HEK293 (cell line): ENCODE measurements at regions not wholly inside any gene's neighbourhood (a gene's known extent, or its start where the extent isn't known, plus 50 kb on each side); places are given as distances from the start of the nearest gene placed in this dataset.
"Not testable (repeated sequence)": the region's sequence is repeated elsewhere in the genome, so short reads cannot be mapped to it uniquely, and the experiment has no call there.

Source experiments
- CTCF ChIA-PET: fragments of 350-600 bp; formaldehyde crosslinking; extraction: SDS; loops from one replicate; lab custom pipeline; 2021; ENCODE audit warnings: antibody characterized with exemption; lab: Yijun Ruan, JAX
- POLR2A ChIA-PET: fragments of 300-600 bp; formaldehyde crosslinking; extraction: SDS; loops from one replicate; lab custom pipeline; 2020; ENCODE audit warnings: antibody characterized with exemption, inconsistent platforms; lab: Yijun Ruan, JAX
- H3K27ac ChIP-seq: fragments of 200-500 bp; sonication (Bioruptor generic); 2 replicates; pipeline ENCODE4 v1.5.1; 2014; ENCODE audit warnings: low read depth, low read length, control low read depth, inconsistent platforms; ENCODE audit errors: extremely low read depth
- H3K36me3 ChIP-seq, 2 experiments: fragments of 200-500 bp in 1 of 2; sonication (Bioruptor generic) in 1 of 2; 1 replicate in 1 of 2; 2 replicates in 1 of 2; pipeline ENCODE4 v1.5.1; 2014 to 2017; ENCODE audit warnings: inconsistent platforms in 2 of 2, low read length in 2 of 2; ENCODE audit not compliant: control insufficient read depth in 2 of 2, insufficient read depth in 1 of 2
- H3K4me1 ChIP-seq: fragments of 200-500 bp; sonication (Bioruptor generic); 2 replicates; pipeline ENCODE4 v1.5.1; 2014; ENCODE audit warnings: mild to moderate bottlenecking, low read length, inconsistent platforms; ENCODE audit not compliant: control insufficient read depth, insufficient read depth
- H3K4me3 ChIP-seq: 2 replicates; pipeline ENCODE4 v1.5.1; 2011; ENCODE audit warnings: low read depth, mild to moderate bottlenecking, control low read depth, low read length, moderate library complexity
- H3K9me3 ChIP-seq: fragments of 200-500 bp; sonication (Bioruptor generic); 2 replicates; pipeline ENCODE4 v1.5.1; 2014; ENCODE audit warnings: low read depth, low read length, inconsistent platforms; ENCODE audit not compliant: control insufficient read depth, insufficient read depth
- BCL11B ChIP-seq: fragments of 450-650 bp; formaldehyde crosslinking; IDR thresholded peaks from 2 replicates; pipeline ENCODE4 v1.5.1; 2016; ENCODE audit warnings: low read depth, missing biosample characterization, missing genetic modification characterization
- GLI4 ChIP-seq: fragments of 450-650 bp; formaldehyde crosslinking; IDR thresholded peaks from 2 replicates; pipeline ENCODE4 v1.5.1; 2016; ENCODE audit warnings: missing biosample characterization, missing genetic modification characterization
- HOXC10 ChIP-seq: sonication (generic); formaldehyde crosslinking; IDR thresholded peaks from 2 replicates; pipeline ENCODE4 v1.8.1; 2023; ENCODE audit warnings: mild to moderate bottlenecking, missing genetic modification reagents
- KLF7 ChIP-seq: fragments of 450-650 bp; formaldehyde crosslinking; IDR thresholded peaks from 2 replicates; pipeline ENCODE4 v1.5.1; 2016; ENCODE audit warnings: missing biosample characterization, missing genetic modification characterization, borderline replicate concordance
- PATZ1 ChIP-seq: fragments of 450-650 bp; formaldehyde crosslinking; IDR thresholded peaks from 2 replicates; pipeline ENCODE4 v1.5.1; 2016; ENCODE audit warnings: missing biosample characterization, missing genetic modification characterization
- TRIM28 ChIP-seq: IDR thresholded peaks from 2 replicates; pipeline ENCODE4 v1.6.1; 2011; ENCODE audit warnings: low read length, control low read depth, borderline replicate concordance
- ZBTB21 ChIP-seq: fragments of 450-650 bp; formaldehyde crosslinking; IDR thresholded peaks from 2 replicates; pipeline ENCODE4 v1.5.1; 2017; ENCODE audit warnings: missing biosample characterization, missing genetic modification characterization
- ZNF114 ChIP-seq: fragments of 450-650 bp; formaldehyde crosslinking; IDR thresholded peaks from 2 replicates; pipeline ENCODE4 v1.5.0; 2017; ENCODE audit warnings: missing biosample characterization, missing genetic modification characterization
- ZNF266 ChIP-seq: fragments of 450-650 bp; formaldehyde crosslinking; IDR thresholded peaks from 2 replicates; pipeline ENCODE4 v1.5.1; 2016; ENCODE audit warnings: missing biosample characterization, missing genetic modification characterization, low read depth
- ZNF302 ChIP-seq: fragments of 450-650 bp; formaldehyde crosslinking; IDR thresholded peaks from 2 replicates; pipeline ENCODE4 v1.5.1; 2016; ENCODE audit warnings: missing biosample characterization, missing genetic modification characterization, low read depth
- ZNF394 ChIP-seq: fragments of 450-650 bp; formaldehyde crosslinking; IDR thresholded peaks from 2 replicates; pipeline ENCODE4 v1.5.1; 2016; ENCODE audit warnings: missing biosample characterization, missing genetic modification characterization, mild to moderate bottlenecking, moderate library complexity, borderline replicate concordance
- ZNF433 ChIP-seq: fragments of 450-650 bp; formaldehyde crosslinking; IDR thresholded peaks from 2 replicates; pipeline ENCODE4 v1.5.1; 2016; ENCODE audit warnings: missing biosample characterization, missing genetic modification characterization, low read depth
- ZNF510 ChIP-seq: fragments of 450-650 bp; formaldehyde crosslinking; IDR thresholded peaks from 2 replicates; pipeline ENCODE4 v1.5.1; 2018; ENCODE audit warnings: mild to moderate bottlenecking, missing genetic modification characterization, missing biosample characterization; ENCODE audit not compliant: insufficient replicate concordance
- ZNF548 ChIP-seq: fragments of 450-650 bp; formaldehyde crosslinking; IDR thresholded peaks from 2 replicates; pipeline ENCODE4 v1.5.1; 2016; ENCODE audit warnings: missing biosample characterization, missing genetic modification characterization
- ZNF555 ChIP-seq: fragments of 450-650 bp; formaldehyde crosslinking; conservative IDR thresholded peaks from 2 replicates; pipeline ENCODE4 v1.5.1; 2017; ENCODE audit warnings: missing biosample characterization, mild to moderate bottlenecking, missing genetic modification characterization, inconsistent platforms
- ZNF560 ChIP-seq: fragments of 450-650 bp; formaldehyde crosslinking; IDR thresholded peaks from 2 replicates; pipeline ENCODE4 v1.5.1; 2017; ENCODE audit warnings: missing biosample characterization, missing genetic modification characterization, borderline replicate concordance
- ZNF571 ChIP-seq: fragments of 450-650 bp; formaldehyde crosslinking; IDR thresholded peaks from 2 replicates; pipeline ENCODE4 v1.5.0; 2017; ENCODE audit warnings: missing biosample characterization, missing genetic modification characterization
- ZNF654 ChIP-seq: fragments of 450-650 bp; formaldehyde crosslinking; IDR thresholded peaks from 2 replicates; pipeline ENCODE4 v1.5.1; 2016; ENCODE audit warnings: low read depth, missing biosample characterization, missing genetic modification characterization
- ZNF791 ChIP-seq: fragments of 450-650 bp; formaldehyde crosslinking; IDR thresholded peaks from 2 replicates; pipeline ENCODE4 v1.5.1; 2016; ENCODE audit warnings: missing biosample characterization, missing genetic modification characterization
- ZNF830 ChIP-seq: fragments of 450-650 bp; IDR thresholded peaks from 2 replicates; pipeline ENCODE4 v1.5.0; 2018; ENCODE audit warnings: missing biosample characterization, missing genetic modification characterization, low read depth, mild to moderate bottlenecking, moderate library complexity
- ZSCAN23 ChIP-seq: fragments of 450-650 bp; formaldehyde crosslinking; IDR thresholded peaks from 2 replicates; pipeline ENCODE4 v1.5.1; 2016; ENCODE audit warnings: missing biosample characterization, missing genetic modification characterization
- ZXDB ChIP-seq: fragments of 450-650 bp; formaldehyde crosslinking; IDR thresholded peaks from 2 replicates; pipeline ENCODE4 v1.5.1; 2016; ENCODE audit warnings: missing biosample characterization, missing genetic modification characterization
- TF ChIP-seq, protein P1 (sequence below): fragments of 450-650 bp; formaldehyde crosslinking; IDR thresholded peaks from 2 replicates; pipeline ENCODE4 v1.5.1; 2017; ENCODE audit warnings: missing biosample characterization, missing genetic modification characterization
- TF ChIP-seq, protein P2 (sequence below): fragments of 450-650 bp; formaldehyde crosslinking; IDR thresholded peaks from 2 replicates; pipeline ENCODE4 v1.5.1; 2016; ENCODE audit warnings: missing biosample characterization, missing genetic modification characterization
- TF ChIP-seq, protein P3 (sequence below): fragments of 450-650 bp; formaldehyde crosslinking; conservative IDR thresholded peaks from 2 replicates; pipeline ENCODE4 v1.5.1; 2016; ENCODE audit warnings: low read depth, missing biosample characterization, missing genetic modification characterization

DNA sequence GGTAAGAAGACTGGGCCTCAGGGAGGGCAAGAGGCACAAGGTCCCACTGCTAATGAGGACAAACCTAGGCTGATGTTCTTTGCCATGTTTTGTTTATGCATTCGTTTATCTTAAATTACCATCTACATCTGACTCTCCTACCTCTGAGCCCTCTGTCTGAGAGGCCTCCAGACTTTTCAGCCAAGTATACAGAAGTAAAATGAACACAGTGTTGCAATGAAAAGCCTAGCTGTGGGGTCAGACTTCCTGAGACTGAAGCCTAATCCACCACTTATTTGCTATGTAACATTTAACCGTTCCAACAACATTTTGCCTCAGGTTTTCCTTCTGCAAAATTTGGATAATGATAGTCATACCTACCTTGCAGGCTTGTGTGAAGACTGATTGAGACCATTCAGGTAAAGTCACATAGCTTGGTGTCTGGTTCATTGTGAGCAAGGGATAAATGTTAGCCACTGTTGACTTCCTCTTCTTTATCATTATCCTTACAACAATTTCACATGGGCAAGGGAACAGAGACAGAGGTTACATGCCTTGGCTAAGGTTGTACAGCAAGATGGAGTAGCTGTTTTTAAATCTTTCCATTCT lies 374.9 kb upstream of the CLINT1 start:
- H3K36me3 ChIP-seq: no peaks in the 10 kb centered on the region
- H3K4me3 ChIP-seq: no peak overlapping the region
- H3K27ac ChIP-seq: peak overlapping the region; percentile 47; the same call in 1 of the 2 replicates
- ChIA-PET POLR2A (no interaction called here), CTCF (no interaction called here)
- no peaks in the 10 kb centered on the region for H3K9me3 ChIP-seq
- H3K4me1 ChIP-seq: peaks cover 18% of the 10 kb centered on the region
- TF ChIP-seq BCL11B (tag by site-specific recombination): no peak
- TF ChIP-seq ZNF571 (tag by site-specific recombination): no peak
- no peak for TF ChIP-seq HOXC10 (CRISPR knock-in tag)
- no peak for TF ChIP-seq TRIM28
- TF ChIP-seq ZSCAN23 (tag by site-specific recombination): no peak
- no peak for TF ChIP-seq GLI4 (tag by site-specific recombination)
- TF ChIP-seq, protein P1, sequence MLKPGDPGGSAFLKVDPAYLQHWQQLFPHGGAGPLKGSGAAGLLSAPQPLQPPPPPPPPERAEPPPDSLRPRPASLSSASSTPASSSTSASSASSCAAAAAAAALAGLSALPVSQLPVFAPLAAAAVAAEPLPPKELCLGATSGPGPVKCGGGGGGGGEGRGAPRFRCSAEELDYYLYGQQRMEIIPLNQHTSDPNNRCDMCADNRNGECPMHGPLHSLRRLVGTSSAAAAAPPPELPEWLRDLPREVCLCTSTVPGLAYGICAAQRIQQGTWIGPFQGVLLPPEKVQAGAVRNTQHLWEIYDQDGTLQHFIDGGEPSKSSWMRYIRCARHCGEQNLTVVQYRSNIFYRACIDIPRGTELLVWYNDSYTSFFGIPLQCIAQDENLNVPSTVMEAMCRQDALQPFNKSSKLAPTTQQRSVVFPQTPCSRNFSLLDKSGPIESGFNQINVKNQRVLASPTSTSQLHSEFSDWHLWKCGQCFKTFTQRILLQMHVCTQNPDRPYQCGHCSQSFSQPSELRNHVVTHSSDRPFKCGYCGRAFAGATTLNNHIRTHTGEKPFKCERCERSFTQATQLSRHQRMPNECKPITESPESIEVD (tag by site-specific recombination): no peak
- TF ChIP-seq PATZ1 (tag by site-specific recombination): no peak
- TF ChIP-seq ZNF830 (tag by site-specific recombination): no peak
- TF ChIP-seq ZNF302 (tag by site-specific recombination): no peak
- TF ChIP-seq, protein P2, sequence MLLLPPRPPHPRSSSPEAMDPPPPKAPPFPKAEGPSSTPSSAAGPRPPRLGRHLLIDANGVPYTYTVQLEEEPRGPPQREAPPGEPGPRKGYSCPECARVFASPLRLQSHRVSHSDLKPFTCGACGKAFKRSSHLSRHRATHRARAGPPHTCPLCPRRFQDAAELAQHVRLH (tag by site-specific recombination): no peak
- no peak for TF ChIP-seq ZNF114
- TF ChIP-seq ZNF791: no peak
- no peak for TF ChIP-seq ZNF548 (tag by site-specific recombination)
- TF ChIP-seq KLF7 (tag by site-specific recombination): no peak
- no peak for TF ChIP-seq ZNF560 (tag by site-specific recombination)

GRCh38 chr5:158227314-158227713 lies 368.4 kb upstream of the CLINT1 start:
- H3K9me3 ChIP-seq, H3K36me3 ChIP-seq, H3K4me3 ChIP-seq, POLR2A ChIA-PET, H3K4me1 ChIP-seq, H3K27ac ChIP-seq, CTCF ChIA-PET: not testable (repeated sequence)
- TF ChIP-seq ZNF555 (tag by site-specific recombination) (peak; percentile 62), ZXDB (tag by site-specific recombination) (0 out of 2 replicates have a peak, but pooled peaks have one; percentile 22), ZBTB21 (0 out of 2 replicates have a peak, but pooled peaks have one; percentile 26), ZNF433 (tag by site-specific recombination) (0 out of 2 replicates have a peak, but pooled peaks have one; percentile 27), ZNF266 (tag by site-specific recombination) (0 out of 2 replicates have a peak, but pooled peaks have one; percentile 44), ZNF394 (peak; percentile 70; the same call in 1 of the 2 replicates), ZNF510 (tag by site-specific recombination) (peak; percentile 69), ZNF654 (tag by site-specific recombination) (peak; percentile 19; the same call in 1 of the 2 replicates)
- TF ChIP-seq, protein P3, sequence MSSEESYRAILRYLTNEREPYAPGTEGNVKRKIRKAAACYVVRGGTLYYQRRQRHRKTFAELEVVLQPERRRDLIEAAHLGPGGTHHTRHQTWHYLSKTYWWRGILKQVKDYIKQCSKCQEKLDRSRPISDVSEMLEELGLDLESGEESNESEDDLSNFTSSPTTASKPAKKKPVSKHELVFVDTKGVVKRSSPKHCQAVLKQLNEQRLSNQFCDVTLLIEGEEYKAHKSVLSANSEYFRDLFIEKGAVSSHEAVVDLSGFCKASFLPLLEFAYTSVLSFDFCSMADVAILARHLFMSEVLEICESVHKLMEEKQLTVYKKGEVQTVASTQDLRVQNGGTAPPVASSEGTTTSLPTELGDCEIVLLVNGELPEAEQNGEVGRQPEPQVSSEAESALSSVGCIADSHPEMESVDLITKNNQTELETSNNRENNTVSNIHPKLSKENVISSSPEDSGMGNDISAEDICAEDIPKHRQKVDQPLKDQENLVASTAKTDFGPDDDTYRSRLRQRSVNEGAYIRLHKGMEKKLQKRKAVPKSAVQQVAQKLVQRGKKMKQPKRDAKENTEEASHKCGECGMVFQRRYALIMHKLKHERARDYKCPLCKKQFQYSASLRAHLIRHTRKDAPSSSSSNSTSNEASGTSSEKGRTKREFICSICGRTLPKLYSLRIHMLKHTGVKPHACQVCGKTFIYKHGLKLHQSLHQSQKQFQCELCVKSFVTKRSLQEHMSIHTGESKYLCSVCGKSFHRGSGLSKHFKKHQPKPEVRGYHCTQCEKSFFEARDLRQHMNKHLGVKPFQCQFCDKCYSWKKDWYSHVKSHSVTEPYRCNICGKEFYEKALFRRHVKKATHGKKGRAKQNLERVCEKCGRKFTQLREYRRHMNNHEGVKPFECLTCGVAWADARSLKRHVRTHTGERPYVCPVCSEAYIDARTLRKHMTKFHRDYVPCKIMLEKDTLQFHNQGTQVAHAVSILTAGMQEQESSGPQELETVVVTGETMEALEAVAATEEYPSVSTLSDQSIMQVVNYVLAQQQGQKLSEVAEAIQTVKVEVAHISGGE (tag by site-specific recombination): peak; percentile 68
